GM12878 (cell line): ENCODE measurements at regions not wholly inside any gene's neighbourhood (a gene's known extent, or its start where the extent isn't known, plus 50 kb on each side); places are given as distances from the start of the nearest gene placed in this dataset.

Experiments
- ASH2L ChIP-seq: fragments of 300-600, 200-600 bp; sonication (generic); IDR thresholded peaks from 2 replicates; pipeline ENCODE4 v1.6.1; 2017; ENCODE audit warnings: low read depth, mild to moderate bottlenecking, borderline replicate concordance
- CREM ChIP-seq: IDR thresholded peaks from 2 replicates; pipeline ENCODE4 v1.6.1; 2014; ENCODE audit warnings: antibody characterized with exemption, low read depth
- EP300 ChIP-seq, 2 experiments: fragments of 150-350 bp in 1 of 2; IDR thresholded peaks; 2 replicates each; pipeline ENCODE4 v1.6.1; 2011 to 2012; ENCODE audit warnings: low read depth in 2 of 2, low read length in 2 of 2, borderline replicate concordance in 1 of 2, improper control_type of control experiment in 1 of 2, inconsistent platforms in 1 of 2; ENCODE audit not compliant: control insufficient read depth in 1 of 2
- LARP7 ChIP-seq: fragments of 450-650 bp; IDR thresholded peaks from 2 replicates; pipeline ENCODE4 v1.6.1; 2017; ENCODE audit warnings: mild to moderate bottlenecking
- NFIC ChIP-seq: IDR thresholded peaks from 2 replicates; pipeline ENCODE4 v1.6.1; 2012; ENCODE audit warnings: low read depth, mild to moderate bottlenecking, inconsistent platforms, low read length, moderate library complexity
- PBX3 ChIP-seq: IDR thresholded peaks from 2 replicates; pipeline ENCODE4 v1.6.1; 2011; ENCODE audit warnings: mild to moderate bottlenecking, low read depth, low read length, moderate library complexity; ENCODE audit not compliant: insufficient replicate concordance
- POLR2AphosphoS2 ChIP-seq: IDR thresholded peaks from 2 replicates; pipeline ENCODE4 v1.6.1; 2011; ENCODE audit warnings: low read depth, mild to moderate bottlenecking, low read length, improper control_type of control experiment, moderate library complexity
- POLR2AphosphoS5 ChIP-seq: IDR thresholded peaks from 2 replicates; pipeline ENCODE4 v1.6.1; 2011; ENCODE audit warnings: mild to moderate bottlenecking, low read length, inconsistent platforms
- SUZ12 ChIP-seq: fragments of 200-600 bp; sonication (generic); IDR thresholded peaks from one replicate; pipeline ENCODE4 v1.6.1; 2018; ENCODE audit warnings: antibody characterized with exemption, mild to moderate bottlenecking; ENCODE audit not compliant: unreplicated experiment

- TF ChIP-seq CREM = no peak
- no peak for TF ChIP-seq POLR2AphosphoS2
- TF ChIP-seq ASH2L = no peak
- TF ChIP-seq PBX3 = no peak
- no peak for TF ChIP-seq EP300 (IDR thresholded peaks at IDR 0.05; ENCODE audit: borderline replicate concordance in 1 of 2, control insufficient read depth in 1 of 2, low read depth in 2 of 2, low read length in 2 of 2)
- no peak for TF ChIP-seq POLR2AphosphoS5
- TF ChIP-seq SUZ12 = no peak
- TF ChIP-seq LARP7 = no peak
- no peak for TF ChIP-seq NFIC
These were observed 58.3 kb upstream of the TOP3B start for GRCh38 chr22:22040908-22041307.
